ENCODE measurements at regions not wholly inside any gene's neighbourhood (a gene's known extent, or its start where the extent isn't known, plus 50 kb on each side); places are given as distances from the start of the nearest gene placed in this dataset.

DNA sequence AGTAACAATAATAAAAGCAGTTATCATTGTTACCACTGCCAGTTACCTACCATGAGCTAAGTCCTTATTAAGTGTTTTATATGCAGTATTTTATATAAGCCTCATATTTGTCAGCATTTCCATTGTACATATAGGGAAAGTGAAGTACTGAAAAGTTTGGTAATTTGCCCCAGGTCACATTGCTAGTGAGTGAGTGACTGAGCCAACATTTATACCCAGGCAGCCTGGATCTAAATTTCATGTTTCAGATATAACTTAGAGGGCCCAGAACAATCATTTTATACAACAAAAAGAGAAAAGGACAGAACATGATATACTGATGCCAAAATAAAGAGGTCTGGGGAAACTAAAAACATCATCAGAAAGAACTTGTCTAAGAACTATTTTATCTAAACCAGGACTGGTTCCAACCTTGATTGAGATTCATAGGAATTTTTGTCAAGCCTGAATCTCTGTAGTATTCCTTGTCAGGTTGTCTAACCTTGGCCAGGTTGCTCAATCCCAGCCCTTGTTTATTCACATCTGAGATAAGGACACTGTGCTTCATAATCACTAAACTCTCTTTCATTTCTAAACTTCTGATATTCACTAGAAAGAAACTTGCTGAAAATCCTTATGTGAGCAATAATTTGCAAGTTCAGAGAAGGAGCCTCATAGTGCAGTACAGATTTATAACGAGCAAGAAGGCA is 308.2 kb downstream of the IPMK start:
- no peaks in the 10 kb centered on the region for H3K4me1 Mint-ChIP-seq
- H3K36me3 ChIP-seq (replicated peaks in 1 of 2; ENCODE audit: control extremely low read depth in 1 of 2, control insufficient read depth in 1 of 2, extremely low read depth in 1 of 2, insufficient read depth in 2 of 2, low read length in 1 of 2): no peaks in the 10 kb centered on the region
- no peak overlapping the region for H3K27ac ChIP-seq (ENCODE audit: low read length in 2 of 2)
- no peaks in the 10 kb centered on the region for H3K27me3 ChIP-seq (replicated peaks in 1 of 4; ENCODE audit: control extremely low read depth in 1 of 4, control insufficient read depth in 3 of 4, insufficient read depth in 4 of 4, low read length in 3 of 4)
- no peaks in the 10 kb centered on the region for H3K4me1 ChIP-seq (ENCODE audit: control insufficient read depth in 2 of 2, insufficient read depth in 2 of 2, low read length in 2 of 2)
- ChIA-PET POLR2A (no interaction called here), CTCF (no interaction called here)
- H3K9me3 Mint-ChIP-seq (ENCODE audit: insufficient read depth): no peaks in the 10 kb centered on the region
- H3K27ac Mint-ChIP-seq: no peak overlapping the region
- H3K9ac ChIP-seq (ENCODE audit: low read length): no peak overlapping the region
- no peak overlapping the region for H3K4me3 ChIP-seq (ENCODE audit: control extremely low read depth in 1 of 5, extremely low read depth in 1 of 5, insufficient read depth in 1 of 5, low read depth in 2 of 5, low read length in 4 of 5)
- ATAC-seq (ENCODE audit: low read depth) (no peak), DNase-seq (no peak)
- TF ChIP-seq, protein P1, sequence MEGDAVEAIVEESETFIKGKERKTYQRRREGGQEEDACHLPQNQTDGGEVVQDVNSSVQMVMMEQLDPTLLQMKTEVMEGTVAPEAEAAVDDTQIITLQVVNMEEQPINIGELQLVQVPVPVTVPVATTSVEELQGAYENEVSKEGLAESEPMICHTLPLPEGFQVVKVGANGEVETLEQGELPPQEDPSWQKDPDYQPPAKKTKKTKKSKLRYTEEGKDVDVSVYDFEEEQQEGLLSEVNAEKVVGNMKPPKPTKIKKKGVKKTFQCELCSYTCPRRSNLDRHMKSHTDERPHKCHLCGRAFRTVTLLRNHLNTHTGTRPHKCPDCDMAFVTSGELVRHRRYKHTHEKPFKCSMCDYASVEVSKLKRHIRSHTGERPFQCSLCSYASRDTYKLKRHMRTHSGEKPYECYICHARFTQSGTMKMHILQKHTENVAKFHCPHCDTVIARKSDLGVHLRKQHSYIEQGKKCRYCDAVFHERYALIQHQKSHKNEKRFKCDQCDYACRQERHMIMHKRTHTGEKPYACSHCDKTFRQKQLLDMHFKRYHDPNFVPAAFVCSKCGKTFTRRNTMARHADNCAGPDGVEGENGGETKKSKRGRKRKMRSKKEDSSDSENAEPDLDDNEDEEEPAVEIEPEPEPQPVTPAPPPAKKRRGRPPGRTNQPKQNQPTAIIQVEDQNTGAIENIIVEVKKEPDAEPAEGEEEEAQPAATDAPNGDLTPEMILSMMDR (IDR thresholded peaks at IDR 0.05): no peak
- TF ChIP-seq EZH2 (IDR thresholded peaks at IDR 0.05; ENCODE audit: borderline replicate concordance, insufficient read depth, low read depth, low read length, poor library complexity, severe bottlenecking): no peak
- no CpG with 5 or more reads among the region's 1 CpG for WGBS (ENCODE audit: insufficient coverage)
- no peak overlapping the region for H3K4me3 Mint-ChIP-seq
- H3K79me2 ChIP-seq (ENCODE audit: control insufficient read depth, insufficient read depth, low read length): no peaks in the 10 kb centered on the region
- H3K9me3 ChIP-seq (ENCODE audit: control extremely low read depth in 1 of 3, control insufficient read depth in 2 of 3, insufficient read depth in 1 of 3, low read length in 2 of 3): no peaks in the 10 kb centered on the region
- H2AFZ ChIP-seq (ENCODE audit: insufficient read depth, low read depth, low read length, poor library complexity, severe bottlenecking): no peak overlapping the region
- H3K27me3 Mint-ChIP-seq: no peaks in the 10 kb centered on the region
- no peaks in the 10 kb centered on the region for H4K20me1 ChIP-seq (ENCODE audit: control insufficient read depth, insufficient read depth, low read length, poor library complexity, severe bottlenecking)
- no peak overlapping the region for H3K4me2 ChIP-seq (replicated peaks; ENCODE audit: low read depth, low read length, poor library complexity, severe bottlenecking)
- intact Hi-C loops (cut with micrococcal nuclease): no loop called here

DNA sequence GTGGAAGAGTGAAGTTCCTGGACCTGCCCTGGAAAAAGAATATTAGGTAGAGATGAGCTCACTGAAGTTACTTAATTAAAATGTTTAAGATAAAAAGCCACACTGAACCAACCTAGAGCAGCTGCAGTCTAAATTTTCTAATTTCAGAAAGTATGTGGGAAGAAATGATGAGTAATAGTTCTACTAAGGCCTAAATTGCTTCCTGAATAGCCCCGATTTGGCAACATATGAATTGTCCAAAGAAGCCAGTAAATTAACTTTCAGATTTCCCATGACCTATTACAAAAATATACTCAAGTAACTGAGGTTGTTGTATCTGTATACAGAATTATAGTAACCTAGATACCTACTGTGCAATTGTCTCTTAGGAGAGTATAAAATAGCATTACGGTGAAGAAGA is 312.6 kb downstream of the IPMK start:
- intact Hi-C loops (cut with micrococcal nuclease): no loop called here
- H3K27ac ChIP-seq (ENCODE audit: low read length in 2 of 2): no peak overlapping the region
- TF ChIP-seq, protein P1 (IDR thresholded peaks at IDR 0.05): no peak
- no peak for TF ChIP-seq EZH2 (IDR thresholded peaks at IDR 0.05; ENCODE audit: borderline replicate concordance, insufficient read depth, low read depth, low read length, poor library complexity, severe bottlenecking)
- Mint-ChIP-seq H3K4me1 (no peaks in the 10 kb centered on the region), H3K27me3 (no peaks in the 10 kb centered on the region), H3K27ac (no peak overlapping the region), H3K4me3 (no peak overlapping the region), H3K9me3 (ENCODE audit: insufficient read depth) (no peaks in the 10 kb centered on the region)
- ChIA-PET POLR2A (no interaction called here), CTCF (no interaction called here)
- no peaks in the 10 kb centered on the region for H3K27me3 ChIP-seq (replicated peaks in 1 of 4; ENCODE audit: control extremely low read depth in 1 of 4, control insufficient read depth in 3 of 4, insufficient read depth in 4 of 4, low read length in 3 of 4)
- H3K4me3 ChIP-seq (ENCODE audit: control extremely low read depth in 1 of 5, extremely low read depth in 1 of 5, insufficient read depth in 1 of 5, low read depth in 2 of 5, low read length in 4 of 5): no peak overlapping the region
- no CpG with 5 or more reads among the region's 2 CpGs for WGBS (ENCODE audit: insufficient coverage)
- no peak for ATAC-seq (ENCODE audit: low read depth)
- no peak overlapping the region for H3K4me2 ChIP-seq (replicated peaks; ENCODE audit: low read depth, low read length, poor library complexity, severe bottlenecking)
- H3K79me2 ChIP-seq (ENCODE audit: control insufficient read depth, insufficient read depth, low read length): no peaks in the 10 kb centered on the region
- no peaks in the 10 kb centered on the region for H3K9me3 ChIP-seq (ENCODE audit: control extremely low read depth in 1 of 3, control insufficient read depth in 2 of 3, insufficient read depth in 1 of 3, low read length in 2 of 3)
- H3K36me3 ChIP-seq (replicated peaks in 1 of 2; ENCODE audit: control extremely low read depth in 1 of 2, control insufficient read depth in 1 of 2, extremely low read depth in 1 of 2, insufficient read depth in 2 of 2, low read length in 1 of 2): no peaks in the 10 kb centered on the region
- H3K9ac ChIP-seq (ENCODE audit: low read length): no peak overlapping the region
- DNase-seq: no peak
- H2AFZ ChIP-seq (ENCODE audit: insufficient read depth, low read depth, low read length, poor library complexity, severe bottlenecking): no peak overlapping the region
- no peaks in the 10 kb centered on the region for H3K4me1 ChIP-seq (ENCODE audit: control insufficient read depth in 2 of 2, insufficient read depth in 2 of 2, low read length in 2 of 2)
- H4K20me1 ChIP-seq (ENCODE audit: control insufficient read depth, insufficient read depth, low read length, poor library complexity, severe bottlenecking): no peaks in the 10 kb centered on the region
